ENCODE measurements at regions not wholly inside any gene's neighbourhood (a gene's known extent, or its start where the extent isn't known, plus 50 kb on each side); places are given as distances from the start of the nearest gene placed in this dataset.

DNA sequence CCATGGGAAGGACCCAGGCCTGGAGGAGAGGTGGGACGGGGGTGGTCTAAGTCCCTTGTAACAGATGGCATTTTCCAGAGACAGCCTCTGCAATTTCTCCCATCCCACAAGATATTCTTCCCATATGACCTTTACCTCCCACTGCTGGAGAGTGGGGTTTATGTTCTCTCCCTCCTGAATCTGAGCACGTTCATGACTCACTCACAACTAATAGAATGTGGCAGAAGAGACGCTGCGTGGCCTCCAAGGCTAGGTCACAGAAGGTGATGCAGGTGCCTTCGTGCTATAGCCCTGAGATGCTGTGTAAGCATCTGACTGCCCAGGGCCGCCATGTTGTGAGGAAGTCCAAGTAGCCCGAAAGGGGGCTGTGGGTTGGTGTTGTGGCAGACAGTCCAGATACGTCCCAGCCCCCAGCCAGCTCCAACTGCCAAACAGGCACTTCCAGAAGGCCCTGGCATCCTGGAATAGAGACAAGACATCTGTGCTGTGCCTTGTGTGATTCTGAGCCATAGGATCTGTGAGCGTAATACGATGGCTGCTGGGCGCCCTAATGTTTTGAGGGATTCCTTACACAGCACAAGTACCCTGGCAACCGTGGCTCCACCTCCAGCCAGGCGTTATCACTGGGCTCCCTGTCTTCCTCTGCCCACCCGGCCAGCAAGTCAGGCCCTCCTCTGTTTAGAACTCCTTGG is 56.1 kb upstream of the NCOR2 start:
- DNase-seq (ENCODE audit: low read depth): no peak
- no peak for TF ChIP-seq MYC (IDR thresholded peaks at IDR 0.05; ENCODE audit: low read depth, low read length)
- TF ChIP-seq, protein P1, sequence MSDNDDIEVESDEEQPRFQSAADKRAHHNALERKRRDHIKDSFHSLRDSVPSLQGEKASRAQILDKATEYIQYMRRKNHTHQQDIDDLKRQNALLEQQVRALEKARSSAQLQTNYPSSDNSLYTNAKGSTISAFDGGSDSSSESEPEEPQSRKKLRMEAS (IDR thresholded peaks at IDR 0.05; ENCODE audit: low read depth, low read length): no peak
- TF ChIP-seq, protein P2, sequence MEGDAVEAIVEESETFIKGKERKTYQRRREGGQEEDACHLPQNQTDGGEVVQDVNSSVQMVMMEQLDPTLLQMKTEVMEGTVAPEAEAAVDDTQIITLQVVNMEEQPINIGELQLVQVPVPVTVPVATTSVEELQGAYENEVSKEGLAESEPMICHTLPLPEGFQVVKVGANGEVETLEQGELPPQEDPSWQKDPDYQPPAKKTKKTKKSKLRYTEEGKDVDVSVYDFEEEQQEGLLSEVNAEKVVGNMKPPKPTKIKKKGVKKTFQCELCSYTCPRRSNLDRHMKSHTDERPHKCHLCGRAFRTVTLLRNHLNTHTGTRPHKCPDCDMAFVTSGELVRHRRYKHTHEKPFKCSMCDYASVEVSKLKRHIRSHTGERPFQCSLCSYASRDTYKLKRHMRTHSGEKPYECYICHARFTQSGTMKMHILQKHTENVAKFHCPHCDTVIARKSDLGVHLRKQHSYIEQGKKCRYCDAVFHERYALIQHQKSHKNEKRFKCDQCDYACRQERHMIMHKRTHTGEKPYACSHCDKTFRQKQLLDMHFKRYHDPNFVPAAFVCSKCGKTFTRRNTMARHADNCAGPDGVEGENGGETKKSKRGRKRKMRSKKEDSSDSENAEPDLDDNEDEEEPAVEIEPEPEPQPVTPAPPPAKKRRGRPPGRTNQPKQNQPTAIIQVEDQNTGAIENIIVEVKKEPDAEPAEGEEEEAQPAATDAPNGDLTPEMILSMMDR (IDR thresholded peaks at IDR 0.05; ENCODE audit: low read depth, low read length): no peak
- no peak for TF ChIP-seq POLR2A (IDR thresholded peaks at IDR 0.05; ENCODE audit: extremely low read depth, insufficient read length)
- H3K4me3 ChIP-seq (ENCODE audit: low read depth, low read length): no peak overlapping the region

DNA sequence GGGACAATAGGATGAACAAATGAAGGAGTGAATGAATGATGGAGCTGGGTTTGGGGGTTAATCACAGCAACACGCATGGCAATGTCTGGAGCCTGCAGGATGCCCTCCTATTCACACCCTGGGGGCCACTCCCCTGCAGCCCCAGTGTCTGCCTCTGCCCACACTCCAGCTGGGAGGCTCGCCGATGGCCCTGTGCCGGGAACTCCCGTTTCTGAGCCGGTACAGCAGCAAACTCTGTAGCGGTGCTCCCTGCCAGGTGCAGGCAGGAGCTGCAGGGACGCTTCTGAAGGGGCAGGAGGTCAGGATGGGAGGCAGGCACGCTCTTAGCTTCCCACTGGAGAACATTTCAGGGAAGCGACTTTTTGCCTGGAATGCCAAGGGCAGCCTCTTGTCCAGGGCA is 55.4 kb upstream of the NCOR2 start:
- H3K4me3 ChIP-seq (ENCODE audit: low read depth, low read length): no peak overlapping the region
- TF ChIP-seq, protein P2 (IDR thresholded peaks at IDR 0.05; ENCODE audit: low read depth, low read length): no peak
- no peak for TF ChIP-seq POLR2A (IDR thresholded peaks at IDR 0.05; ENCODE audit: extremely low read depth, insufficient read length)
- TF ChIP-seq MYC (IDR thresholded peaks at IDR 0.05; ENCODE audit: low read depth, low read length): no peak
- TF ChIP-seq, protein P1 (IDR thresholded peaks at IDR 0.05; ENCODE audit: low read depth, low read length): no peak
- DNase-seq (ENCODE audit: low read depth): no peak

DNA sequence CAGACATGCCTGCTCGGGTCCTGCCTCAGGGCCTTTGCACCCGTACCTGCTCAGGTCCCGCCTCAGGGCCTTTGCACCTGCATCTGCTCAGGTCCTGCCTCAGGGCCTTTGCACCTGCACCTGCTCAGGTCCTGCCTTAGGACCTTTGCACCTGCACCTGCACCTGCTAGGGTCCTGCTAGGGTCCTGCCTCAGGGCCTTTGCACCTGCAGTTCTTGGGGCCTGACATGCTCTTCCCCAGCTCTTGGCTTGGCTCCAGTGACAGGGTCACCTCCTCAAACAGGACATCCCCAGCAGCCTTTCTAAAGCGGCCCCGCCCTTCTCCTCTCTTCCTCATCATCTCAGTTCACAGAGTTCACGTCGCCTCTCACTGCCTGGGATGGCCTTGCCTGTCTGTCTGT is 54.9 kb upstream of the NCOR2 start:
- DNase-seq (ENCODE audit: low read depth): no peak
- TF ChIP-seq, protein P2 (IDR thresholded peaks at IDR 0.05; ENCODE audit: low read depth, low read length): no peak
- TF ChIP-seq, protein P1 (IDR thresholded peaks at IDR 0.05; ENCODE audit: low read depth, low read length): no peak
- no peak for TF ChIP-seq POLR2A (IDR thresholded peaks at IDR 0.05; ENCODE audit: extremely low read depth, insufficient read length)
- no peak for TF ChIP-seq MYC (IDR thresholded peaks at IDR 0.05; ENCODE audit: low read depth, low read length)
- no peak overlapping the region for H3K4me3 ChIP-seq (ENCODE audit: low read depth, low read length)

DNA sequence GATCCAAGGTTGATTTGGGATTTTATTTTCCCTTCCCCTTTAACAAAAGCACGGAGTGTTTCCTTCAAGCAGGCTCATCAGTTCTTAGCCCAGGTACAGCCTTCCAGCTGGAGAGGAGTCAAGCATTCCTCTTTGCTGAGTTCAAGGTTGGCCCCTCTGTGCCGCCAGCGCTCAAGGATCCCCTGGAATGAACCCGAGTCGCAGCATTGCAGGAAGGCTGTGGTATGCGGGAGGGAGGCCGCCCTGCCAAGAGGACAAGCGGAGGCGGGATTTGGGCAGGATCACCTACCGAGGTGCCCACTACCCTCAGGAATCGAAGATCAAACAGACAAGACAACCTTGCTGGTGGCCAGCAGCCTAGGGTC is 53.9 kb upstream of the NCOR2 start:
- DNase-seq (ENCODE audit: low read depth): no peak
- no peak overlapping the region for H3K4me3 ChIP-seq (ENCODE audit: low read depth, low read length)
- no peak for TF ChIP-seq POLR2A (IDR thresholded peaks at IDR 0.05; ENCODE audit: extremely low read depth, insufficient read length)

DNA sequence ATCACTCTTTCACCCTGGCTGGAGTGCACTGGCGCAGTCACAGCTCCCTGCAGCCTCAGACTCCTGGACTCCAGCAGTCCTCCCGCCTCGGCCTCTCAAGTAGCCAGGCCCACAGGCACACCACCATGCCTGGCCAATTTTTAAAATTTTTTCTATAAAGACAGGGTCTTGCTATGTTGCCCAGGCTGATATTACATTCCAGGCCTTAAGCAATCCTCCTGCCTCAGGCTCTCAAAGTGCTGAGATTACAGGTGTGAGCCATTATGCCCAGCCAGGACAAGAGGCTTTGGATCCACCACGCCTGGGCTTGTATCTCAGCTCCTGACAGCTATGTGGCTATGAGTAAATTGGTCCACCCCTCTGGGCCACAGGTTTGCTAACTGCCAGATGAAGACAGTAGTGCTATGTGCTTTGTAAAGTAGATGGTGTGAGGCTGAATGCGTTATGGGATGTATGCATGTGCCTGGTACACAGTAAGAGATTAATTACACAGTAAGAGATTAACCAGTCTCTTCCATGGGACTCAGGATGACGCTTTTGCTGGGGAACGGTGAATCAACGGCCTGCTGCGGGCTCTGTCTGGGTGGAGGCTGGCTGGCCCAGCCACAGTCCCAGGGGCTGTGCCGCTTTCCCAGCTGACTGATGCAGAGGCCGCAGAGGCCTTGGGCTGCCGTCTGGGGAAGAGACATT is 53.3 kb upstream of the NCOR2 start:
- no peak for DNase-seq (ENCODE audit: low read depth)
- H3K4me3 ChIP-seq (ENCODE audit: low read depth, low read length): no peak overlapping the region
- TF ChIP-seq, protein P2 (IDR thresholded peaks at IDR 0.05; ENCODE audit: low read depth, low read length): no peak
- TF ChIP-seq MYC (IDR thresholded peaks at IDR 0.05; ENCODE audit: low read depth, low read length): no peak

DNA sequence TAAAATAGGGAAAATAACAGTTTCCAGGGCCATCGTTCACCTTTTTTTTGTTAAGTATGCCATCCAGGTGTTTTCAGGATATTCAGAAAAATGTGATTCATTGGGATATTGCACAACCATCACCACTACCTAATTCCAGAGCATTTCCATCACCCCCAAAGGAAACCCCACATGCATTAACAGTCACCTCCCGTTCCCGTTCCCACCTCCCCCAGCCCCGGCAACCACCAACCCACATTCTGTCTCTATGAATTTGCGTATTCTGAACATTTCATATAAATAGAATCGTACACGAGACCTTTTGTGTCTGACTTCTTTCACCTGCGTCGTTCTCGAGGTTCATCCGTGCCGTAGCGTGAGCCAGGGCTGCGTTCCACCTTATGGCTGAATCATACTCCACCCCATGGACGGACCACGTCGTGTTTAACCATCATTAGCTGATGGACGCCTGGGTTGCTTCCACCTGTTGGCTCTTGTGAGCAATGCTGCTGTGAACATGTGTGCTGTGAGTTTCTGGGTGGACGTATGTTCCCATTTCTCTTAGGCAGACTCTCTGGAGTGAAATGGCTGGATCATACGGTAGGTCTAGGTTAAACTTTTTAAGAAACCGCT is 51.0 kb upstream of the NCOR2 start:
- no peak for DNase-seq (ENCODE audit: low read depth)
- H3K4me3 ChIP-seq (ENCODE audit: low read depth, low read length): no peak overlapping the region
- TF ChIP-seq MYC (IDR thresholded peaks at IDR 0.05; ENCODE audit: low read depth, low read length) (no peak), POLR2A (IDR thresholded peaks at IDR 0.05; ENCODE audit: extremely low read depth, insufficient read length) (no peak)
- TF ChIP-seq, protein P1 (IDR thresholded peaks at IDR 0.05; ENCODE audit: low read depth, low read length): no peak
- TF ChIP-seq, protein P2 (IDR thresholded peaks at IDR 0.05; ENCODE audit: low read depth, low read length): no peak

All from NB4 (cell line).